OCI-LY3 (cell line): ENCODE measurements at regions not wholly inside any gene's neighbourhood (a gene's known extent, or its start where the extent isn't known, plus 50 kb on each side); places are given as distances from the start of the nearest gene placed in this dataset.

ENCODE experiments used
- EZH2phosphoT487 ChIP-seq: fragments of 200-600 bp; shearing (Covaris generic); IDR thresholded peaks from 2 replicates; pipeline ENCODE4 v1.6.1; 2018; ENCODE audit warnings: antibody characterized with exemption, mixed run types, low read depth
- TF ChIP-seq, protein P1 (sequence below): fragments of 200-600, 300-600 bp; sonication (generic); IDR thresholded peaks from 2 replicates; pipeline ENCODE4 v1.5.1; 2014; ENCODE audit warnings: antibody characterized with exemption, low read length, low read depth

- no peak for TF ChIP-seq EZH2phosphoT487
- TF ChIP-seq, protein P1, sequence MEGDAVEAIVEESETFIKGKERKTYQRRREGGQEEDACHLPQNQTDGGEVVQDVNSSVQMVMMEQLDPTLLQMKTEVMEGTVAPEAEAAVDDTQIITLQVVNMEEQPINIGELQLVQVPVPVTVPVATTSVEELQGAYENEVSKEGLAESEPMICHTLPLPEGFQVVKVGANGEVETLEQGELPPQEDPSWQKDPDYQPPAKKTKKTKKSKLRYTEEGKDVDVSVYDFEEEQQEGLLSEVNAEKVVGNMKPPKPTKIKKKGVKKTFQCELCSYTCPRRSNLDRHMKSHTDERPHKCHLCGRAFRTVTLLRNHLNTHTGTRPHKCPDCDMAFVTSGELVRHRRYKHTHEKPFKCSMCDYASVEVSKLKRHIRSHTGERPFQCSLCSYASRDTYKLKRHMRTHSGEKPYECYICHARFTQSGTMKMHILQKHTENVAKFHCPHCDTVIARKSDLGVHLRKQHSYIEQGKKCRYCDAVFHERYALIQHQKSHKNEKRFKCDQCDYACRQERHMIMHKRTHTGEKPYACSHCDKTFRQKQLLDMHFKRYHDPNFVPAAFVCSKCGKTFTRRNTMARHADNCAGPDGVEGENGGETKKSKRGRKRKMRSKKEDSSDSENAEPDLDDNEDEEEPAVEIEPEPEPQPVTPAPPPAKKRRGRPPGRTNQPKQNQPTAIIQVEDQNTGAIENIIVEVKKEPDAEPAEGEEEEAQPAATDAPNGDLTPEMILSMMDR: no peak
Observed at GRCh38 chr16:54672500-54672899, 258.2 kb upstream of the IRX5 start.
